ENCODE measurements at regions not wholly inside any gene's neighbourhood (a gene's known extent, or its start where the extent isn't known, plus 50 kb on each side); places are given as distances from the start of the nearest gene placed in this dataset.

DNA sequence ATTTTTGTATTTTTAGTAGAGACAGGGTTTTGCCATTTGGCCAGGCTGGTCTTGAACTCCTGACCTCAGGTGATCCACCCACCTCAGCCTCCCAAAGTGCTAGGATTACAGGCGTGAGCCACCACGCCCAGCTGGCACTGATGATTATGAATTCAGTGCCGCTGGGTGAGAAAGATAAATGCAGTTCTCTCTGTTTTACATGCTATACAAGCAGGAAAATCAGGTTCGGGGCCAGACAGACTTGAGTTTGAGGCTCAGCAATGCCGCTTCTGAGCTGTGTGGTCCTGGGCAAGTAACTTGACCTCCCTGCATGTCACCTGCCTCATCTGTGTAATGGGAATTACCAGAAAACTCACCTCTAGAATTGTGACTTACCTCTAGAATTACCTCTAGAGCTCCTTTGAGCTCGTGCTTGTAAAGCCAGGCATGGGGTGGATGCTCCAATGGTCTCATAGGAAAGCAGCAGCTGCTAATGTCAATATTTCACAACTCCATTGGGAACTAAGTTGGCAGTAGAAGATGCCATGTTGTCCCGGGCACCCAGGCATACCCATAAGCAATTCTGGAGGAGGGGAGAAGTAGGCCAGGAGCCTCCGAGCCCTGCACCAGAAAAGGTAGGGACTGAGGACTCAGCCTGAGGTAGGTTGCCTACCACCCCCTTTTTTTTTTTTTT lies 119.8 kb upstream of the SLC25A33 start:
- no peak for DNase-seq

DNA sequence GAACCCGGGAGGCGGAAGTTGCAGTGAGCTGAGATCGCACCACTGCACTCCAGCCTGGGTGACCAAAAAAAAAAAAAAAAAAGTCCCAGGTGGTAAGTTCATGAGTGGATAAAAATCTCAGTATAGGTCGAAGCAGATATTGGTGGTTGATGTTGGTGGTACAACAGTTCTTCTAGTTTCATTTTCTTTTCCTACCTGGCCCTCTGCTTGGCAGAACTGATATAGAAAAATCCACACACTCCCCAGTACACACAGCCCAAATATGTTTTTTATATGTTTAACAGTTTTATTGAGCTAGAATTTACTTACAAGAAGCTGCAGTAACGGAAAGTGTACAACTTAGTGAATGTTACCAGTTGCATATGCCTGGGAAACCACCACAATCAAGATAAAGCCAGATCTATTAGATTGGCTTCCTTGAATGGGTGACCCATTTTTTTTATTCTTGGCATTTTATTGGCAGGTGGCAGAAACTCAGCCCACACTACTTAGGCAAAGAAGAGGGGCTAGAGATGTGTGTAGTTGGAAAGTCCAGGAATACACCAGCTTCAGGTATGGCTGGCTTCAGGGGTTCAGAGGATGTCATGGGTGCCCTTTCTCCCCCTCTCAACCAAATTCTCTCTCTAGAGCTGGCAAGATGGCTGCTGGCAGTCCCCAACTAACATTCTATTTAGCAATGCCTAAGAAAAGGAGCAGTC lies 118.3 kb upstream of the SLC25A33 start:
- DNase-seq: no peak

DNA sequence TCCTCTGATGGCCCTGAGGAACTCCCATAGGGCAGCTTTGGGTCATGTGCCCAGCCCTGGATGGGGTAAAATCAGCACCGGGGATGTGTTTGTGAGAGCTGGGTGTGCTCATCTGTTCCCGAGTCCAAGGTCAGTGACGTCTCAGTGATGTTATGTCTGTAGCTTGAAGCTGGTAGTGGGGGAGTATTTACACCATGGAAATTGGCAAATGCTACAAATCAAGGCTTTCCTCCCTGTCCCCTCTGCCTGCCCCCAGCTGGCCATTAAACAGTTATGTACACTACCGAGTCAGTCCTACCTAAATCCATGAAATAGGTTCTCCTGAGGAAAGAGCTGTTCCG lies 117.8 kb upstream of the SLC25A33 start:
- DNase-seq: no peak

DNA sequence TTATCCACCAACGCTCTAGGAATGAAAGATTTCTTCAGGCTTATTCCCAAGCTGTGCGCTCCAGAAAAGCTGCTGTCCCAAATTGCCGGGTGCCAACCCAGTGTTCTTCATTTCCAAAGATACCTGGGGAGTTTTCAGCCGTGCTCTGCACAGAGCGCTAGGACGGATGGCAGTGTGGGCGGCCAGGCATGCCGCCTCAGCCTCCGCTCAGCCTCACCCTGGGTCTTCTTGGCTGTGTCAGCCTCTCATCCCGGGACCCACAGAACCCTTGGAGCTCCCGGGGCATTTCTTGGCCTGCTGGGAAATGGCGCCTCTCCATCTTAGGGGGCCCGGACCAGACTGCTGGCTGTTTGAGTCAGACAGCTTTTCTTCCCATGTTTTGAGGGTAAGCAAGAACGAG lies 116.9 kb upstream of the SLC25A33 start:
- DNase-seq: no peak

DNA sequence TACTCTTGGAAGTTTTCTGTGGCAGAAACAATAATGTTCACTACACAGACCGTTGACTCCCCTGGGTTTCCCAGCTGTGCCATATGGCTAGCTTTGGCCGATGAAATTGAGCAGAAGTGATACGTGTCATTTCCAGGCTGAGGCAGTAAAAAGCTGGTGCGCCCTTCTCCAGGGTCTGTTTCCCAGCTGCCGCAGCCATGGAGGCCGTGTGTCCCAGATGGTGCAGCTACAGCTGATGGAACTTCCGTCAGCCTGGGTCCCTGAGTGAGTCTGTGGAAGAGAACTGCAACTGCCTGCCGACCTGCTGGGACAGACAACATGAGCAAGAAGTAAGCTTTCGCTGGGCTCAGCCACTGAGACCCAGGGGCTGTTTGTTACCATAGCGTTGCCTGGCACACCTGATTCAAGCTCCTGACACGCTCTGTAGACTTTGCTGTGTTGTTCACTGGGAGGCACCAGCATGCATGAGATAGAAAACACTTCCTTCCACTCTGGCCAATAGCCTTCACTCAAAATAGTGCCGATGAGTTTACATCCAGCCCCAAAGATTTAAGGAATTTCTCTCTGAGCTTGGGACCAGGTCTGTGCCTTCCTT lies 116.3 kb upstream of the SLC25A33 start:
- no peak for DNase-seq

DNA sequence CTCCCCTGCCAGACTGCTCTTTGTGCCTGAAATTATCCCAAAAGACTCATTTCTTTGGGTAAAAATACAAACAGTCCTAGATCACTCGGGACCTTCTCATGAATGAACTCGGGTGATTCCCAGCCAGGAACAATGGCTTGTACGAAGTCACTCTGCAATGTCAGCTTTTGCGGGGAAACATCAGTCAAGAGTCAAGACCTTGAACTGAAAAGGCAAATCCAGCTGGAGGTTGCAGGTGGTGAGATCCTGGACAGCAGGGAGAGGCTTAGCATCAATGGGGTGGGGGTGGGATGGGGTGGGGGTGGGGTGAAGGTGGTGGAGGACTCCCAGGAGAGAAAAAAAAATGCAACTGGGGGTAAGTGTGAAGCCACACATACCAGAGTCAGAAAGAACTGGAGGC lies 115.0 kb upstream of the SLC25A33 start:
- DNase-seq: no peak

DNA sequence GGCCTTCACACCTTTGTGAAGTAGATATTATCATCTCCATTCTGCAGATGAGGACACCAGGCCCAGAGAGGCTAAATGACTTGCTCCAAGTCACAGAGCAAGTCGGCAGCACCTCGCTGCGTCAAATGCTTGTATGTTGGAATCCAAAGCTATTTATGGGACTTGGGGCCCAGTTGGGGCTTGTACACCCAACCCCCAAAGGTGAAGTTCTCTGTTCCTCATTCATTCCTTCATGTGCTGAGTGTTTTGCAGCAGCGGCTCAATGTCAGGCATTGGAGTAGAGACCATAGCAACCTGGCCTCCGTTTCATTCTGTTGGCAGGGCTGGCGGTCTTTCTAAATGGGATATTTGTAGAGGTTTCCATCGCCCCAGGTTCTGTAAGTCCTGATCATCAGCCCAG lies 113.4 kb upstream of the SLC25A33 start:
- no peak for DNase-seq

DNA sequence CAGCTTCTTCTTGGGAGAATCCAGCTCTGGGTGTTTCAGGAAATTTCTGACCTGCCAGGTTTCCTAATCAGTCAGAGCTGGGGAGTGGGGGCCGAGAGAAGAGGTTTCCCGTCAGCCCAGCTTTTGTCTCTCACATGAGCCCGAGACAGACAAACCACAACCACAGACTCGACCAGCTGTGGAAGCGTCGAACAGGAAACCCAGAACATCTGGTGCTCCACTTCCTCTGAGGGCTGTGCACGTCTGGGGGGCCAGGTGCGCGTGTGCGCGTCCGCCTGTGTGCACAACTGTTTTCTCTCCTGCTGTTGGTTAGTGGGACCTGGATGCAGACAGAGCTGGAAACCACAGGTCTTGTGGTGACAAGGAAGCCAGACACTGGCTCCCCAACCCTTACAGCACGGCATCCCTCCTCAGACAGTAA lies 113.0 kb upstream of the SLC25A33 start:
- DNase-seq: no peak

DNA sequence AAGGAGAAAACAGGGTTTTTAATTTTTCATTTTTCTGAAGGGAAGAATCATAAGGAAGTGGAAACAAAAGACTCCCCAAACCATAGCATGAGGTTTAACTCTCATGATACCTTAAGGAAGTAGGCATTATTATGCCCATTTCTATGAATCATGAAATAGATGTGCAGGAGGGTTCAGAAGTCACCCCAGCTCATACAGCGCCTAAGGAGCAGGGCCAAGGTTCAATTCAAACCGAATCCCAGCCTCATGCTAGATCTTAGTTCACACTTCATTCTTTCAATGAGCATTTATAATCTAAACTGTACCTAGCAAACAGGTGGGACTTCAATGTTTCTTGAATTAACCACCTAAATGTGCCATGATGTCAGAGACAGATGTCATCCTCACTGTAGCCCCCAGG lies 111.9 kb upstream of the SLC25A33 start:
- DNase-seq: no peak

DNA sequence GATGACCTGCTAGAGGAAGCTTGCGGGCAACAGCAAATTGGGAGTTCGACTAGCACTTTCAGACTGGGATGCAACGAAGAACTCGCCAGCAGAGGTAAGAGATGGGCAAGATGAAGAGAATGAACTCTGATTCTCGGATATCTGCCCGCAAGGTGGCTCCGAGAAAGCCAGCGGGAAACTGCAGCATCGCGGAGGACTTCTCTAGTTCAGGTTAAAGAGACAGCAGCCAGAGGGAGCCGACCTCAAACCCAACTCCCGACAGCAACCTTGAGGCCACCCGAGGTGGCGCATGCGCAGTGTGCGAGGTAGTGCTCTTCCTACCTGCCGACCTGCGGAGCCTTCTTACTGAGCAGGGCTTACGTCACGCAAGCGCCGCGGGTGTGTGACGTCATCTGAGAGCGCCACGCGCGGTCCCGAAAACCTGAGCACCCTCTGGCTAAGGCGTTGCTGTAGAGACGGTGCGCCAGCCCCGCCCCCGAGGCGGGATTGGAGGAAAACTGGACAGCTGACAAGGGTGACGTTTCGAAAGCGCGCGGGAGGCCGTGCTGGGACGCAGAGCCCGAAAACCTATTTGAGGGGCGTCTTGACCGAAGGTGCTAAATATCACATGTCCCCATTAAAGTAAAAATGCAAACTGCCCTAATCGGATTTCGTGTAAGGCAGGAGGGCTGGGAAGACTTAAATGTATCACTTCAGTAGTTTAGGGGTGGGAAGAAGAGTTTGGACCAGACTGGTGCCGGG lies 110.5 kb upstream of the SLC25A33 start:
- DNase-seq: peak; percentile 99

DNA sequence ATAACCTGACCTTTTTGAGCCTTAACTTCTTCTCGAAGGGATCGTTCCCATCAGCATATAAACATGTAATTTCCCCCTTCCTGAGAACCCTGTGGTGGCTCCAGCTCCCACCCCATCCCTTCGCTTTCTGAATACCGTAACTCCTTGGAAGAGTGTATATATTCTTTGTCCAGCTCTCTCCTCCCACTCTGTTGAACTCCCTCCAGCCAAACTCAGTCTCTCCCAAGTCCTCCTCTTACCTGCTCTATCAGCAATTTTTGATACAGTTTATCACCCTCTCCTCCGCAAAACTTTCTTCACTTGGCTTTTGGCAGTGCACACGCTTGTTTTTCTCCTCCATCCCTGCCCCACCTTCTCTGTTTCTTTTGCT lies 109.9 kb upstream of the SLC25A33 start:
- peak; percentile 68 for DNase-seq

DNA sequence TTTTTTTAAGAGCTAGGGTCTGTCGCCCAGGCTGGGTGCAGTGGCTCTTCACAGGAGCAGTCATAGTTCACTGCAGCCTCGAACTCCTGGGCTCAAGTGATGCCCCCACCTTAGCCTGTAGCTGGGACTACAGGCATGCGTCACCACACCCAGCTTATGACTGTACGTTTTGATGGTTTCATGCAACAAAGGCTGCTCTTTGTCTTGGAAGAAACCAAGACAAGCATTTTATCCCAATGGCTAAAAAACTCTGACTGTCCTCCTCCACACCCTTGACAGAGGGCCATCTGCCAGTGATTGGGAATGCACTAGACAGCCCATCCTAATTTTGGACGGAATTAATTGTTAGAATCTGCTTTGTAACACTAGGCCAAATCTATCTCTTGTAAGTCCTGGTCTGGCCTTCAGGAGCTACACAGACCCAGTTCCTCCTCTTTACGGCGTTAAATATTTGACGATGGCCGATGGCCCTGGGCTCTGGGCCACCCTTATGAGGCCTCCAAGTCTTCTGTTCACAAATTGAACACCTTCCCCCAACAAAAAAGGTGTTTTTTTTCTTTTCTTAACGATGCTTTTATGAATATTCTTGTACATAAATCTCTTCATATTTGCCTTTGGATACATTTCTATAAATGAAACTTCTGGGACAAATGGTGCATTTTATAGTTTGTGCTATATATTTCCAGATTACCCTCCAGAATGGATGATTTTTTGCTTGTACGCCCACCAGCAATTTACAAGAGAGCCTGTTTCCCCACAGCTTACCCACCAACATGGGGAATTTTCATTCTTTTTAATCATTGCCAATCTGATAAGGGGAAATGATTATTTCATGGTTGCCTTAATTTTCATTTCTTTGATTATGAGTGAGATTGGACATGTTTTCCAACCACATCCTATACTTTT lies 104.8 kb upstream of the SLC25A33 start:
- DNase-seq: peak; percentile 52

DNA sequence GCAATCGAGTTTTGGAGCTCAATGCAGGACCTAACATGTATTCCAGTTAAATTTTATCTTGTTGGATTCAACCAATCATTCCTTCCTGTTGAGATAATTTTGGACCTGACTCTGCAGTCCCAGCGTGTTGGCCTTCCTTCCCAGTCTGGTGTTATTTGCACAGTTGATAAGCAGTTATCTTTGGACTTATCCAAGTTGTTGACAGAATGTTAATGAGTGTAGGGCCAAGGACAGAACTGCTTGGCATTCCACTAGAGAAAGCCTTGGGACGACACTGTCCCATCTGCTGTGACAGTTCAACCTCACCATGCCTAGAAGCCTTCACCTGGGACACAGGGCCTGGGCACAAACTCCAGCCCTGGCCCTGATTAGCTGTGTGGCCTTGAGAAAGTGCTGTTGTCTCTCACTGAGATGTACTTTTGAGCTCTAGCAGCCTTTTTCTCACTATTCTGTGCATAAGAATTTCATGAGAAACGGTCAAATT lies 104.1 kb upstream of the SLC25A33 start:
- DNase-seq: peak; percentile 83

DNA sequence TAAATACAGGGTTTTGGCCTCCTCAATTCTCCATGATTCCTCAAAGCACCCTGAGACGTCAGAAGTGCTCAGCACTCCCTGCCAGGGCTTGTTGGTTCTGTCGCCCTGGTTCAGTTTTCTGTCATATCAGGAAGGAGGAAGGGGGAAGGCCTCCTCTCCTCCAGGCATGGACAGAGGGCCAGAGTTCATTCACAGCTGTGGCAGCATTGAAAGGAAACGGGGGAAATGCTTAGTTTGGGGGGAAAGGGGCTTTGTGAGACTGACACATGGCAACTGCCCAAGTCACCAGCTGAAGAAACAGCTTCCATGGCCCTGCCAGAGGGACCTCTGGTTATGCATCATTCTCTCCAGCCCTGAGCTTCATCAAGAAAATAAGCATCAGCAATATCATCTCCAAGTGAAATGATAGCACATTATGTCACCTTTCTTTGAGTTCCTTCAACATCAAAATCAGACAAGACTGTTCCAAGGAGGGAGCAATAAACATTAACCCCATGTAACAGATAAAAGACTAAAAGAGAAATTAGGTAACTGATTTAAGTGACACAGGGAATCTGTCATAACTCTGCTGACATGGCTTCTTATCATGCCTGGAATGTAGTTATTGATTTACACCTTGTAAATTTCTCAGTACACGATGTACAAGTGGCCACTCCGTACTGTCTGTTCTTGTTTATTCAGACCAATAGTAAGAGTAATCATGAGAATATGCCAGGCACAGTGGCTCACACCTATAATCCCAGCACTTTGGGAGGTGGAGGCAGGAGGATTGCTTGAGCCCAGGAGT lies 103.2 kb upstream of the SLC25A33 start:
- no peak for DNase-seq

DNA sequence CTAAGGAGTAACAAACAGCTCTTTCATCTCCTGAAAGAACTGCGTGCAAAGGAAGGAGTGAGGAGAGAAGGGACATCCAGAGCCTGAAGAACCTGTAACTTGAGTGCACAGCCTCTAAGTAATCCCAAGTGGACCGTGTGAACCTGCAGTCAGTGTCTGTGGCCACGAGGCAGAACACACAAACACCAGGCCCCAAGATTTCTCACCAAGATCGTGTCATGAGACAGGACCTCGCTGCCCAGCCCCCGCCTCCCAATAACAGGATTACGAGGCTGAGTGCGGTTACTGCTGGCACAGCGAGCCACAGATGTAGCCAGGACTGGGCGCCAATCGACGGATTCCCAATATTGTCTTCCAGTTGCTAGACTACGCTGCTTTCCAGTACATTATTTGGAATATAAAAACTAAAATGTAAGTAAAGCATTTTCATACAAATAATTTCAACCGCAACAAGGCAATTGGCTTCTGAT lies 101.3 kb upstream of the SLC25A33 start:
- peak; percentile 87 for DNase-seq

DNA sequence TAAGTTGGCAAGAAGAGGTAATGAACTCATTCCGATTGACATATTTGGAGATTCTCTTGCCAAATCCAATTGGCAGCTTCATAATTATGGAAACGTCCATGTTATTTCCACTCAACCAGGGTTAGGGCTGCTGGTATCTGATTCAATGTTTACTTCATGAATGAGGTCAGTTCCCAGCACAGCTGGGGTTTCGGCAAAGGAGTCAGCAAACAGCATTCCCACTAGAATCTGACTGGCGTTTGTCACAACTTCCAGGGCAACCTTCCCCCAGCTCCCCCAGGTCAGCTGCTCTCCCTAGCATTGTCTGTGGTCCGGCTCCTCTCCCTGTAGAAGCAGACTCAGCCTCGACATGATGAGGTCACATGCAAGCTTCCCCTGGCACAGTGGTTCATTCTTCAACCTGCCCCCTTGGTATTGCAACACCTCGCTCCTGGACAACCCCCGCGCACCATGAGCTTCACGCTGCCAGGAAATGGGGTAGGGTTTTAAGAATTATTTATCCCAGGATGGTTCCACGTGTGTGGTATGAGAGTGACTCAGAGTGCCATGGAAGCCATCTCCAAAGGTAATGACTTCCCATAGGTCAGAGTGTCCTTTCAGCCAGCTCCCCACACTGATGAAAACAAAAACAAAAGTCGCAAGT lies 100.7 kb upstream of the SLC25A33 start:
- no peak for DNase-seq

DNA sequence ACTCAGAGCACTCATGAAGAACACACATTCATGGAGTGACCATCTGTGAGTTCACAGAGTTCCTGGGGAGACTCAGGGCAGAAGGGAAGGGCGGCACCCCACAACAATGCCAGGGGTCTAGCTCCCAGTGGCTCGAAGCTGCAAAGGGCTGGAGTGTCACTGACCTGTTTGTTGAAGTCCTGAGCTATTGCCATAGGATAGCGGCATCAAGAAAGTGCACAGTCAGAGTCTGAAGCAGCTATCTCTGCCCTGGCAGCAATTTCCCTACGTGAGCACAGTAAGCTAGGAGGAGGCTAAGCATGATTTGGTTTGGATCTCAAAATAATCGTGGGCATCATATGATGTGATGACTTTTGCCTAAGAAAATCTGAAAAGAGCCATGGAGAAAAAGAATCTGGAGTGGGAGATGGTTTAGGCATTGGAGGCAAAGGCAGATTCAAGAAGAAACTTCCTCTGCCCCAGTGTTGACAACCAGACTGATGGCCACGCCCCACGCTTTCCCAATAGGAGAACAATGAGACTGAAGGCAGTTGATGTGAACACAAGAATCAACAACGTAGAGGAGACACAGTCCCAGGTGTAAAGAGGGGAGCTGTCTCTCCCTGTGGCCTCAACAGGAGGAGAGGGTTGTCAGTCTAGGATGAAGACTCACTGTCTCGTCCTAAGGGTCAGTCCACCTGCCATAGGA lies 100.0 kb upstream of the SLC25A33 start:
- DNase-seq: no peak

DNA sequence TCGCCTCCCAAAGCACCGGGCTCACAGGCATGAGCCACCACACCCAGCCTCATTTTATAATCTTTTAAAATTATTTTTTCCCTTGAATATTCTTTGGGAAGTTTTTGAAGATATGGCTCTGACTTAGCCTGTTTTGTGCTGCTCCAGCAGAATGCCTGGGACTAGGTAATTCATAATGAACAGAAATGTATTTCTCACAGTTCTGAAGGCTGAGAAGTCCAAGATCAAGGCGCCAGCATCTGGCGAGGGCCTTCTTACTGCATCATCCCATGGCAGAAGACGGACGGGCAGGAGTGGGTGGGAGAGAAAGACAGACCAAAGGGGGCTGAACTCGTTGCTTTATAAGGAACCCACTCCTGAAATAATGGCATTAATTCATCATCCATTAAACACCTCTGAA lies 99.0 kb upstream of the SLC25A33 start:
- no peak for DNase-seq

DNA sequence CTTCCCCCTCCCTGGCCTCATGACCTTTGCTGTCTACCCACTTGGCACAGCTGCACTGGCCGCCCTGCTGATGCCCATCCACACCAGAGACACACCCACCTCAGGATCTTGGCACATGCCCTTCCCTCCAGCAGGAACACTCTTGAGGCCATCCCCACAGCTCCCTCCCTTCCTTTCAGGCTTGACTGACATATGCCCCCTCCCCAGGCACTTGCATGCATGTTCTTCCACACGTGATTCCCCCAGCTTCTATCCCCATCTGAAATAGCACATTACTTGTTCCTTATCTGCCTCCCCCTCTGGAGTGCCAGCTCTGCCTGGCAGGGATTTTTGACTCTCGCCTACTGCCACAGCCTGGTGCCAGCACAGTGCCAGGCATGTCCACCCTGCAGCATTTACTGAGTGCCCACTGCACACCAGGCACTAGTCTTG lies 98.5 kb upstream of the SLC25A33 start:
- DNase-seq: no peak
